Kidney epithelial cell (primary cell): ENCODE measurements at regions not wholly inside any gene's neighbourhood (a gene's known extent, or its start where the extent isn't known, plus 50 kb on each side); places are given as distances from the start of the nearest gene placed in this dataset.

ENCODE experiments used
- DNase-seq: peaks from one replicate; pipeline ENCODE4 v3.0.0-alpha.2; 2010; ENCODE audit warnings: low read depth
- H3K27me3 ChIP-seq: 2 replicates; pipeline ENCODE4 v1.6.0; 2011; ENCODE audit warnings: low read length; ENCODE audit not compliant: control insufficient read depth, insufficient read depth
- H3K36me3 ChIP-seq: 2 replicates; pipeline ENCODE4 v1.5.1; 2011; ENCODE audit warnings: low read length; ENCODE audit not compliant: control insufficient read depth, insufficient read depth
- H3K4me3 ChIP-seq: 2 replicates; pipeline ENCODE4 v1.5.1; 2011; ENCODE audit warnings: low read depth, mild to moderate bottlenecking, control low read depth, low read length
- TF ChIP-seq, protein P1 (sequence below): IDR thresholded peaks from 2 replicates; pipeline ENCODE4 v1.5.1; 2011; ENCODE audit warnings: mild to moderate bottlenecking, moderate library complexity, low read length, control low read depth, inconsistent platforms; ENCODE audit not compliant: insufficient read depth, poor library complexity, severe bottlenecking

DNA sequence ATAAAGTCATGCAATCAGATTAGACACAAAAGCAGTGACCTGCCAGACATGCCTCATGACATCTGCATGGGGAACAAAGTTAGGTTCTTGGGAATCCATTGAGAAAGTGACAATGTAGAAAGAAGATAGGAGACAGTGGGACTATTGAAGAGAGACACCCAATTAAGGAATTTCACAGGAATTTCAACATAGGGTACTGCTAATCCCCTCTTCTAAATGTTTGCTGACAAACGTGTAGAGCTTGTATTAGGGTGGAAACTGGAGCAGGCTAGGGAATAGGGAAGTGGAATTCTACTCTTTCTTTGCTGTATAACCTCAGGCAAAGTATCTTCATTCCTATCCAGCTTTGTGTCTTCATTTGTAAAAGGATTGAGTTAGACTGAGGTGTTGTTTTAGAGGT is 409.4 kb upstream of the SASH1 start:
- DNase-seq: no peak
- Histone ChIP-seq H3K27me3 (no peaks in the 10 kb centered on the region), H3K36me3 (no peaks in the 10 kb centered on the region), H3K4me3 (no peak overlapping the region)
- TF ChIP-seq, protein P1, sequence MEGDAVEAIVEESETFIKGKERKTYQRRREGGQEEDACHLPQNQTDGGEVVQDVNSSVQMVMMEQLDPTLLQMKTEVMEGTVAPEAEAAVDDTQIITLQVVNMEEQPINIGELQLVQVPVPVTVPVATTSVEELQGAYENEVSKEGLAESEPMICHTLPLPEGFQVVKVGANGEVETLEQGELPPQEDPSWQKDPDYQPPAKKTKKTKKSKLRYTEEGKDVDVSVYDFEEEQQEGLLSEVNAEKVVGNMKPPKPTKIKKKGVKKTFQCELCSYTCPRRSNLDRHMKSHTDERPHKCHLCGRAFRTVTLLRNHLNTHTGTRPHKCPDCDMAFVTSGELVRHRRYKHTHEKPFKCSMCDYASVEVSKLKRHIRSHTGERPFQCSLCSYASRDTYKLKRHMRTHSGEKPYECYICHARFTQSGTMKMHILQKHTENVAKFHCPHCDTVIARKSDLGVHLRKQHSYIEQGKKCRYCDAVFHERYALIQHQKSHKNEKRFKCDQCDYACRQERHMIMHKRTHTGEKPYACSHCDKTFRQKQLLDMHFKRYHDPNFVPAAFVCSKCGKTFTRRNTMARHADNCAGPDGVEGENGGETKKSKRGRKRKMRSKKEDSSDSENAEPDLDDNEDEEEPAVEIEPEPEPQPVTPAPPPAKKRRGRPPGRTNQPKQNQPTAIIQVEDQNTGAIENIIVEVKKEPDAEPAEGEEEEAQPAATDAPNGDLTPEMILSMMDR: no peak

GRCh38 chr6:147935656-147936055 is 407.0 kb upstream of the SASH1 start:
- Histone ChIP-seq H3K36me3 (no peaks in the 10 kb centered on the region), H3K4me3 (no peak overlapping the region), H3K27me3 (no peaks in the 10 kb centered on the region)
- no peak for DNase-seq
- TF ChIP-seq, protein P1: no peak

DNA sequence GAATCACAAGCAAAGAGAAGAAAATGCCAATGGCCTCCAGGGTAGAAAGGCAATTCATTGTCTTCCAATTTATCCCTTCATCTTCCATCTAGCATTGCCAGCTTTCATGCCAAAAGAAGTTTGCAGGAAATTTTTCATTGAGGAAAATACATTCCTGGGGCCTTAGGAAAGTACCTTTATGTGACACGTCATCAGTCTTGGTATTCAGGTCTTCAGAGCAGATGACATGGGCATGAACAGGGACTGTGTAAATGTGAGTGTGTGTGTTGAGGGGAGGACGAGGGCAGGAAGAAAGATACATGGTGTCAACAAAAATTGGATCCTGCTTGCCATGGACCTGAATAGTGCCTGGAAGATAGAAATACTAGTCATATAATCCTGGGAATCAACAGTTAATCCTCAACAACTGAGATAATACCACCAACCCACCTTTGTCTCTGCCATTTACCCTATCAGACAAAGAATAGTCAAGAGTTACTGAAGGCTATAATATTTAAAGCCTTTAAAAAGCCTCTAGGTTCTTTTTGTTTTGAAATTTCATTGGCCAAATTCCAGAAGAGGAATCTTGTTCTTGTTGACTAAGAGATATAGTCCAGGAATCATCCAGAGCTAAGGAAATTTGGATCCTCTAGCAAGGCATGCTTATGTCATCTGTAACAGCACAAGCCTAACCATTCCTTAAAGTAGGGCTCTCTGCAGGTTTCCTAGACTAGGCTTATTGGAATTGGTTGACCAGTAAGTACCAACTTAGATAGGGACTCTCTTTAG is 405.8 kb upstream of the SASH1 start:
- H3K36me3 ChIP-seq: no peaks in the 10 kb centered on the region
- DNase-seq: no peak
- H3K27me3 ChIP-seq: no peaks in the 10 kb centered on the region
- TF ChIP-seq, protein P1: no peak
- no peak overlapping the region for H3K4me3 ChIP-seq

GRCh38 chr6:147941143-147941542 is 401.5 kb upstream of the SASH1 start:
- no peak overlapping the region for H3K4me3 ChIP-seq
- no peaks in the 10 kb centered on the region for H3K36me3 ChIP-seq
- TF ChIP-seq, protein P1: no peak
- DNase-seq: no peak
- H3K27me3 ChIP-seq: no peaks in the 10 kb centered on the region

- TF ChIP-seq, protein P1: no peak
- Histone ChIP-seq H3K36me3 (no peaks in the 10 kb centered on the region), H3K4me3 (no peak overlapping the region), H3K27me3 (no peaks in the 10 kb centered on the region)
- no peak for DNase-seq
Observed at GRCh38 chr6:147942363-147942762, 400.3 kb upstream of the SASH1 start.

- DNase-seq: no peak
- TF ChIP-seq, protein P1: no peak
- H3K4me3 ChIP-seq: no peak overlapping the region
- H3K36me3 ChIP-seq: no peaks in the 10 kb centered on the region
- H3K27me3 ChIP-seq: no peaks in the 10 kb centered on the region
Observed at GRCh38 chr6:147944122-147944521, 398.5 kb upstream of the SASH1 start.
